HCT116 (cell line): ENCODE measurements at regions not wholly inside any gene's neighbourhood (a gene's known extent, or its start where the extent isn't known, plus 50 kb on each side); places are given as distances from the start of the nearest gene placed in this dataset.

Source experiments
- ATAC-seq: fragments of 200-7000 bp; cut with Tn5 transposase; 2 replicates; pipeline ENCODE4 v1.9.1; 2020; ENCODE audit warnings: mild to moderate bottlenecking, moderate library complexity
- BruUV-seq: library from RNA; stranded (reverse); fragments of 400-500 nt; replicated peaks from 2 replicates; lab custom pipeline; 2021; lab: Mats Ljungman, UMichigan
- CTCF ChIA-PET: fragments of 300-600 bp; sonication (Branson Sonifier 250); formaldehyde crosslinking; loops from one replicate; lab custom pipeline; 2021; ENCODE audit warnings: antibody characterized with exemption; lab: Charles Lee
- POLR2A ChIA-PET: fragments of 300-600, 350-600 bp; sonication (Branson Sonifier 250); formaldehyde crosslinking; loops from one replicate; lab custom pipeline; 2021; ENCODE audit warnings: antibody characterized with exemption; lab: Charles Lee
- RAD21 ChIA-PET, 2 experiments: fragments of 300-600 bp; sonication (Branson Sonifier 250); formaldehyde crosslinking; loops; one replicate each; lab custom pipeline; 2023; ENCODE audit warnings: low total read pairs in 2 of 2; ENCODE audit not compliant: uncharacterized antibody in 2 of 2, unreplicated experiment in 2 of 2, low non-redundant PET in 1 of 2; lab: Charles Lee
- DNase-seq: peaks from one replicate; pipeline ENCODE4 v3.0.0-alpha.2; 2010; ENCODE audit warnings: low read depth, low spot score
- H2AFZ ChIP-seq: fragments of 200-600 bp; shearing (Covaris generic), sonication (generic); 2 replicates; pipeline ENCODE4 v1.6.1; 2017; ENCODE audit warnings: low read depth, mixed run types, mixed read lengths, antibody characterized with exemption, low read length; ENCODE audit not compliant: poor library complexity, severe bottlenecking
- H3K27ac ChIP-seq: 2 replicates; pipeline ENCODE4 v1.5.1; 2012; ENCODE audit warnings: low read depth, low read length
- H3K27me3 ChIP-seq: fragments of 200-600 bp; sonication (generic); 2 replicates; pipeline ENCODE4 v1.6.1; 2016; ENCODE audit warnings: mixed run types, low read length, mixed read lengths; ENCODE audit not compliant: insufficient read depth
- H3K36me3 ChIP-seq, 2 experiments: fragments of 200-500 bp in 1 of 2; fragments of 200-600 bp in 1 of 2; sonication (Bioruptor generic) in 1 of 2; sonication (generic) in 1 of 2; 2 replicates each; pipeline versions ENCODE4 v1.5.1 to v1.6.1; 2014 to 2016; ENCODE audit warnings: low read length in 2 of 2, inconsistent platforms in 1 of 2, mixed read lengths in 1 of 2, mixed run types in 1 of 2; ENCODE audit not compliant: insufficient read depth in 2 of 2, control insufficient read depth in 1 of 2
- H3K4me1 ChIP-seq, 2 experiments: fragments of 200-600 bp in 1 of 2; sonication (generic) in 1 of 2; 2 replicates each; pipeline versions ENCODE4 v1.5.1 to v1.6.1; 2012 to 2017; ENCODE audit warnings: low read length in 2 of 2, inconsistent platforms in 1 of 2, mild to moderate bottlenecking in 1 of 2, mixed read lengths in 1 of 2, mixed run types in 1 of 2, moderate library complexity in 1 of 2; ENCODE audit not compliant: insufficient read depth in 2 of 2, control insufficient read depth in 1 of 2
- H3K4me2 ChIP-seq: fragments of 200-600 bp; sonication (generic); 2 replicates; pipeline ENCODE4 v1.6.1; 2017; ENCODE audit warnings: mixed run types, low read length, mixed read lengths
- H3K4me3 ChIP-seq, 2 experiments: fragments of 200-600 bp in 1 of 2; sonication (generic) in 1 of 2; replicated peaks in 1 of 2; 2 replicates each; pipeline ENCODE4 v1.5.1; 2011 to 2016; ENCODE audit warnings: low read length in 2 of 2, control low read depth in 1 of 2, low read depth in 1 of 2, mild to moderate bottlenecking in 1 of 2, mixed read lengths in 1 of 2, mixed run types in 1 of 2
- H3K79me2 ChIP-seq: fragments of 200-600 bp; sonication (generic); 2 replicates; pipeline ENCODE4 v1.6.1; 2017; ENCODE audit warnings: mild to moderate bottlenecking, mixed run types, low read length, moderate library complexity, mixed read lengths; ENCODE audit not compliant: insufficient read depth
- H3K9ac ChIP-seq: fragments of 200-600 bp; sonication (generic); 2 replicates; pipeline ENCODE4 v1.6.1; 2016; ENCODE audit warnings: low read length, mixed read lengths
- H3K9me2 ChIP-seq: fragments of 200-600 bp; sonication (generic), shearing (Covaris generic); 2 replicates; pipeline ENCODE4 v1.6.1; 2017; ENCODE audit warnings: mixed run types, mild to moderate bottlenecking, moderate library complexity; ENCODE audit not compliant: insufficient read depth
- H3K9me3 ChIP-seq, 2 experiments: fragments of 200-500 bp in 1 of 2; fragments of 200-600 bp in 1 of 2; sonication (Bioruptor generic) in 1 of 2; sonication (generic) in 1 of 2; 2 replicates each; pipeline ENCODE4 v1.6.1; 2014 to 2017; ENCODE audit warnings: low read length in 2 of 2, mixed read lengths in 2 of 2, inconsistent platforms in 1 of 2, low read depth in 1 of 2, mild to moderate bottlenecking in 1 of 2, mixed run types in 1 of 2, moderate library complexity in 1 of 2; ENCODE audit not compliant: control insufficient read depth in 1 of 2, insufficient read depth in 1 of 2
- H4K20me1 ChIP-seq: fragments of 200-600 bp; sonication (generic), shearing (Covaris generic); 2 replicates; pipeline ENCODE4 v1.6.1; 2017; ENCODE audit warnings: mixed run types, mild to moderate bottlenecking, moderate library complexity; ENCODE audit not compliant: insufficient read depth
- ATF3 ChIP-seq: IDR thresholded peaks from 2 replicates; pipeline ENCODE4 v1.6.1; 2012
- CBX3 ChIP-seq: IDR thresholded peaks from 2 replicates; pipeline ENCODE4 v1.6.1; 2012; ENCODE audit warnings: low read depth
- CEBPB ChIP-seq: IDR thresholded peaks from 2 replicates; pipeline ENCODE4 v1.6.1; 2012; ENCODE audit warnings: low read depth
- CTCF ChIP-seq, 3 experiments: fragments of 200-600 bp in 1 of 3; sonication (generic) in 1 of 3; IDR thresholded peaks in 2 of 3; conservative IDR thresholded peaks in 1 of 3; 2 replicates each; pipeline ENCODE4 v1.5.1; 2012 to 2017; ENCODE audit warnings: low read depth in 2 of 3, low read length in 2 of 3, antibody characterized with exemption in 1 of 3, borderline replicate concordance in 1 of 3, control low read depth in 1 of 3, mild to moderate bottlenecking in 1 of 3, mixed read lengths in 1 of 3, mixed run types in 1 of 3, moderate library complexity in 1 of 3; ENCODE audit not compliant: insufficient read depth in 1 of 3
- ELF1 ChIP-seq: IDR thresholded peaks from 2 replicates; pipeline ENCODE4 v1.6.1; 2012; ENCODE audit warnings: low read depth, borderline replicate concordance
- EZH2 ChIP-seq: fragments of 200-600 bp; sonication (generic); IDR thresholded peaks from 2 replicates; pipeline ENCODE4 v1.6.1; 2017; ENCODE audit warnings: antibody characterized with exemption, mixed run types
- POLR2A ChIP-seq: IDR thresholded peaks from 2 replicates; pipeline ENCODE4 v1.7.0; 2011; ENCODE audit warnings: borderline replicate concordance; ENCODE audit not compliant: insufficient read depth, insufficient read length; ENCODE audit errors: extremely low read depth
- RAD21 ChIP-seq: IDR thresholded peaks from 2 replicates; pipeline ENCODE4 v1.6.1; 2012; ENCODE audit warnings: low read depth, mild to moderate bottlenecking
- REST ChIP-seq: IDR thresholded peaks from 2 replicates; pipeline ENCODE4 v1.6.1; 2012; ENCODE audit warnings: low read depth
- SIN3A ChIP-seq: IDR thresholded peaks from 2 replicates; pipeline ENCODE4 v1.6.1; 2012; ENCODE audit warnings: low read depth
- SP1 ChIP-seq: IDR thresholded peaks from 2 replicates; pipeline ENCODE4 v1.6.1; 2012; ENCODE audit warnings: low read depth
- SRF ChIP-seq: IDR thresholded peaks from 2 replicates; pipeline ENCODE4 v1.6.1; 2012; ENCODE audit warnings: low read depth
- TCF7L2 ChIP-seq: IDR thresholded peaks from 2 replicates; pipeline ENCODE4 v1.7.0; 2011; ENCODE audit warnings: borderline replicate concordance, inconsistent platforms; ENCODE audit not compliant: insufficient read depth, insufficient read length; ENCODE audit errors: extremely low read depth
- ZBTB33 ChIP-seq: IDR thresholded peaks from 2 replicates; pipeline ENCODE4 v1.6.1; 2011; ENCODE audit warnings: mild to moderate bottlenecking, low read length, moderate library complexity; ENCODE audit not compliant: insufficient replicate concordance; ENCODE audit errors: extremely low read depth
- ZFX ChIP-seq: fragments of 450-650 bp; IDR thresholded peaks from 2 replicates; pipeline ENCODE4 v1.6.1; 2017
- intact Hi-C: fragments of 100-400 bp; cut with micrococcal nuclease; formaldehyde crosslinking; loops from 2 replicates; pipeline ENCODE4 v1.10.0; 2022

GRCh38 chr10:126806991-126807702 lies 98.1 kb upstream of the DOCK1 start:
- intact Hi-C loops: no loop called here
- no peak overlapping the region for H2AFZ ChIP-seq
- no peaks in the 10 kb centered on the region for H3K79me2 ChIP-seq
- no peak overlapping the region for H3K4me3 ChIP-seq
- DNase-seq (no peak), ATAC-seq (no peak)
- CTCF ChIA-PET: no interaction called here
- H3K9me2 ChIP-seq: no peaks in the 10 kb centered on the region
- no peaks in the 10 kb centered on the region; a peak in 1 of 4 replicates for H3K9me3 ChIP-seq
- H4K20me1 ChIP-seq: no peaks in the 10 kb centered on the region
- H3K27ac ChIP-seq: no peak overlapping the region
- no peak overlapping the region for H3K4me2 ChIP-seq
- POLR2A ChIA-PET: no interaction called here
- H3K9ac ChIP-seq: no peak overlapping the region
- no peaks in the 10 kb centered on the region for H3K36me3 ChIP-seq
- no TSS peak for BruUV-seq
- no peak for TF ChIP-seq RAD21
- no peak for TF ChIP-seq SIN3A
- TF ChIP-seq REST: no peak
- no peak for TF ChIP-seq POLR2A
- TF ChIP-seq SP1: no peak
- TF ChIP-seq SRF: no peak
- no peak for TF ChIP-seq EZH2
- no peak for TF ChIP-seq CEBPB
- no peak for TF ChIP-seq CTCF (IDR thresholded peaks at IDR 0.05 in 2 of 3, conservative IDR thresholded peaks at IDR 0.05 in 1 of 3; ENCODE audit: borderline replicate concordance in 1 of 3, insufficient read depth in 1 of 3, low read depth in 2 of 3, low read length in 2 of 3)
- no peak for TF ChIP-seq ATF3
- TF ChIP-seq TCF7L2: no peak
- no peak for TF ChIP-seq ZFX
- no peak for TF ChIP-seq ZBTB33
- no peak for TF ChIP-seq CBX3
- no peak for TF ChIP-seq ELF1
- no peaks in the 10 kb centered on the region for H3K4me1 ChIP-seq
- H3K27me3 ChIP-seq: peaks cover 22% of the 10 kb centered on the region; the same call in 1 of the 2 replicates
- RAD21 ChIA-PET: no interaction called here
